AG09319 (cell line): ENCODE measurements at regions not wholly inside any gene's neighbourhood (a gene's known extent, or its start where the extent isn't known, plus 50 kb on each side); places are given as distances from the start of the nearest gene placed in this dataset.

Experiments
- DNase-seq: peaks from one replicate; pipeline ENCODE4 v3.0.0-alpha.2; 2010; ENCODE audit warnings: low read depth; ENCODE audit errors: extremely low read depth
- CTCF ChIP-seq: IDR thresholded peaks from 2 replicates; pipeline ENCODE4 v1.5.1; 2011; ENCODE audit warnings: low read depth, mild to moderate bottlenecking, inconsistent platforms, low read length, moderate library complexity

- no peak for DNase-seq
- no peak for TF ChIP-seq CTCF
Measured at GRCh38 chr2:146244131-146244530, 1600.7 kb upstream of the ACVR2A start.

- no peak for TF ChIP-seq CTCF
- DNase-seq = no peak
Measured at GRCh38 chr2:146241023-146241422, 1603.8 kb upstream of the ACVR2A start.

DNA sequence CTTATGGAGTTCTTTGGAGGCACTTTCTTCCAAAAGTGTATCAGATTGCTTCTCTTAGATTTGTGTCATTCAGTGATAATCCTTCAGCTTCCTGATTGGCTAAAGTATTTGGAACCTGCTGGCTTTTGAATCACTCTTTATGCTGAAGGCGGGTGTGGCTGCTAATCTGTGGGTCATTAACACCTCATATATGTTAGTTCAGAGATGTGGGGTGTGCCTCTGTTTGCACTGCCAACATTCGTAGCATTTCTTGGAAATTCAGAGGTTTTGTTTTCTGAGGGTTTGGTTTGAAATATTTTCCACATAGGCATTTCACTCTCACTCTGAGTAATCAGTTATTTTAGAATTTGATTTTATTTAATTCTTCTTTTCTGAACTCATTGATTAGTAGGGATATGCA is 1604.4 kb upstream of the ACVR2A start:
- no peak for TF ChIP-seq CTCF
- no peak for DNase-seq

GRCh38 chr2:146239392-146240135 is 1605.3 kb upstream of the ACVR2A start:
- no peak for DNase-seq

DNA sequence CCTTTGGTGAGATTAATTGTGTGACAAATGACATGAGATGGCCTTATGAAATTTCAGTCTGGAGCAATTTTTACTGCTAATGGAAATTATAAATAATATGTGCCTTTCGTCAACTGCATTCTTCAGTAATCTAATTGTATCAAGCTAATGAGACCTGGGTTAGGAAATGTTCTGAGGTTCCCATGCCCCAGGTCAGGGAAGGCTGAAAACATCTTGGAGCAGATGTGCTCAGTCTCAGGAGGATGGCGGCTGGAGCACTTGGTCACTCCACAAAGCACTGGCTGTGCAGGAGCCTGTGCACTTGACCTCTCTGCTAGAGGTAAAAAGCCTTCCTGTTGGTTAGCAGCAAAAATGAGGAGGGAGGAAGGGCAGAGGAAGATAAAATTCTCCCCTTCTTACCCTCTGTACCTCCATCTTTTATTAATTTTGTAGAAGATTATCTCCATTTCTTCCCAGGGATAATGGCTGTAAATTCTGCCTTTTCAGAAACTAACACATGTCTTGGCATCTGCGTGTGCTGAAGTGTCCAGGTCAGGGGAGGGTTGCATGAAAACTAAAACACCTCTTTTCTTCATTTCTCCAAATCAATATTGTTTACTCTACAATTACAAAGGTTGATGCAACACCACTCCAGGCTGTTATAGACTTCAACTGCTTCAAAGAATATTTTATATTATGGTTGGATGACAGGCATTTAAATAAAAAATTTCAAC is 1606.4 kb upstream of the ACVR2A start:
- no peak for DNase-seq
- no peak for TF ChIP-seq CTCF

More at GRCh38 chr2:146239392-146240135, 1605.3 kb upstream of the ACVR2A start:
- TF ChIP-seq CTCF = no peak

DNA sequence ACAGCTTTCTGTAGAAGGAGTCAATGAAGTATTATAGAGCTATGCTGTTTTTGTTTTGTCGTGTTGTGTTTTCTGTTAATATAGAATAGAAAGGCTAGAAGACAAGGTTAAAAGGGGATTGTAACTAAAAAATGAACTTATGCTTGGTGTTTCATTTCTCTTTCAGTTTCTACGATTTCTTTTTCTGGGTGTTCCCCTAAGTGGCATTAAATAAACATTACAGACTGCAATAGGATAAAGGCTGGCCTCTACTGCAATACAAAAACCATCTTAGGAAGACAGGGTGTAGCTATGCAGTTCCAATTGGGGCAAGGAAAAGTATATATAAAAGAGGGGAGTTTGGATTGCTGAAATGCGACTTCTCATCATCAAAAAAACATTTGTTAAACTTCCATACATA is 1609.7 kb upstream of the ACVR2A start:
- no peak for DNase-seq
- TF ChIP-seq CTCF = no peak

DNA sequence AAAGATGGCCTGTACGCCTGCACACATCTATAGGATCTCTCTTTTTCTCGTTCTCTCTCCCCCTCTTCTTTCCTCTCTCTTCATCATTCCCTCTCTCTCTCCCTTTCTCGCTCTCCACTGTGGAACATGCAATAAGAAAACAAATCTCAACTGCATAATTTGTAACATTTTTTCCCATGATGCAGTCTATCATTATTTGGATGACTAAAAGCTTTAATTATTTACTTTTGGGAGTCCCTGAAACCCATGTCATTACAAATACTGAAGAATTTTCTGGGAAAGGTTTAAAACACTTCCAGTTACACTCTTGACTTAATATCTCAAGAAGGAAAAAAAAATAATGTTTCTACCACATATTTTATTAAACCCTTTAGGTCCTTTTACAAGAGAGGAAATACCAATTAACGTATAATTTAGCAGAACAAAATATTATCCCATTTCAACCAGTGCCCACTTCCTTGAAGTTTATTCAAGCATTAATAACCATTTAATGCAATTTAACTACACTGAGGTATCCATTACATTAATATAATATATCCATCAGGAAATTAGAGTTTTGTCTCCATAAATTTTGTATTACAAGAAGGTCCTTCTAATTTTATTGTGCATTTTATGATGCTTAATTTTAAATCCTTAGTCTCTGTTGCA is 1615.2 kb upstream of the ACVR2A start:
- no peak for DNase-seq
- no peak for TF ChIP-seq CTCF
